ENCODE measurements at regions not wholly inside any gene's neighbourhood (a gene's known extent, or its start where the extent isn't known, plus 50 kb on each side); places are given as distances from the start of the nearest gene placed in this dataset.

- no peak for DNase-seq
Observed at GRCh38 chr15:62877276-62877857, 165.2 kb upstream of the TPM1 start.

- DNase-seq = no peak
Observed at GRCh38 chr15:62878070-62878469, 164.5 kb upstream of the TPM1 start.

GRCh38 chr15:62879770-62880169, 162.8 kb upstream of the TPM1 start:
- DNase-seq = no peak

- DNase-seq = no peak
Observed at GRCh38 chr15:62880278-62880677, 162.3 kb upstream of the TPM1 start.

- no peak for DNase-seq
Observed at GRCh38 chr15:62881056-62881455, 161.5 kb upstream of the TPM1 start.

GRCh38 chr15:62883938-62884479, 158.5 kb upstream of the TPM1 start:
- DNase-seq = no peak

- no peak for DNase-seq
Observed at GRCh38 chr15:62886431-62887071, 156.0 kb upstream of the TPM1 start.

- DNase-seq = no peak
Observed at GRCh38 chr15:62887113-62887570, 155.4 kb upstream of the TPM1 start.

- no peak for DNase-seq
Observed at GRCh38 chr15:62888623-62889022, 153.9 kb upstream of the TPM1 start.

GRCh38 chr15:62889141-62889661, 153.3 kb upstream of the TPM1 start:
- DNase-seq = no peak

GRCh38 chr15:62889734-62890505, 152.6 kb upstream of the TPM1 start:
- DNase-seq = no peak

GRCh38 chr15:62894322-62895085, 148.0 kb upstream of the TPM1 start:
- no peak for DNase-seq

- no peak for DNase-seq
Observed at GRCh38 chr15:62895139-62895866, 147.2 kb upstream of the TPM1 start.

- no peak for DNase-seq
Observed at GRCh38 chr15:62895905-62896316, 146.6 kb upstream of the TPM1 start.

- no peak for DNase-seq
Observed at GRCh38 chr15:62896380-62896866, 146.1 kb upstream of the TPM1 start.

- no peak for DNase-seq
Observed at GRCh38 chr15:62896969-62897486, 145.5 kb upstream of the TPM1 start.

- no peak for DNase-seq
Observed at GRCh38 chr15:62897634-62898033, 144.9 kb upstream of the TPM1 start.

- no peak for DNase-seq
Observed at GRCh38 chr15:62899090-62899493, 143.5 kb upstream of the TPM1 start.

GRCh38 chr15:62900071-62900802, 142.3 kb upstream of the TPM1 start:
- DNase-seq = no peak

- DNase-seq = no peak
Observed at GRCh38 chr15:62901087-62901486, 141.5 kb upstream of the TPM1 start.

All from stimulated activated CD4-positive, alpha-beta T cell treated with anti-CD3 and anti-CD28 coated beads, Interleukin-1b, Interleukin-23, amount 100 ng/mL, for 48 hours (primary cell).